CD8-positive, alpha-beta memory T cell (primary cell): ENCODE measurements at regions not wholly inside any gene's neighbourhood (a gene's known extent, or its start where the extent isn't known, plus 50 kb on each side); places are given as distances from the start of the nearest gene placed in this dataset.
"Not testable (repeated sequence)": the region's sequence is repeated elsewhere in the genome, so short reads cannot be mapped to it uniquely, and the experiment has no call there.

ENCODE experiments used
- CTCF ChIA-PET: fragments of 350-600 bp; sonication (Branson Sonifier 250); formaldehyde crosslinking; loops from one replicate; lab custom pipeline; 2021; ENCODE audit warnings: antibody characterized with exemption; lab: Charles Lee
- POLR2A ChIA-PET: fragments of 350-600 bp; sonication (Branson Sonifier 250); formaldehyde crosslinking; loops from one replicate; lab custom pipeline; 2021; ENCODE audit warnings: antibody characterized with exemption; lab: Charles Lee
- DNase-seq, 5 donors: peaks; one replicate each; pipeline versions ENCODE4 v3.0.0 to v3.0.0-alpha.2; 2020 to 2022; ENCODE audit warnings: mixed read lengths in 1 of 5
- H3K27ac ChIP-seq: one replicate; pipeline ENCODE4 v1.7.0; 2013; ENCODE audit warnings: low read depth, mild to moderate bottlenecking, low read length, moderate library complexity
- H3K27me3 ChIP-seq: 2 replicates; pipeline ENCODE4 v1.7.0; 2013; ENCODE audit warnings: low read length, mild to moderate bottlenecking; ENCODE audit not compliant: insufficient read depth, poor library complexity, severe bottlenecking
- H3K36me3 ChIP-seq: 2 replicates; pipeline ENCODE4 v1.7.0; 2013; ENCODE audit warnings: mild to moderate bottlenecking, low read length, moderate library complexity; ENCODE audit not compliant: insufficient read depth
- H3K4me1 ChIP-seq: 2 replicates; pipeline ENCODE4 v1.7.0; 2013; ENCODE audit warnings: mild to moderate bottlenecking, low read length, moderate library complexity; ENCODE audit not compliant: insufficient read depth
- H3K4me3 ChIP-seq: 2 replicates; pipeline ENCODE4 v1.7.0; 2013; ENCODE audit warnings: mild to moderate bottlenecking, low read length
- H3K9me3 ChIP-seq: 2 replicates; pipeline ENCODE4 v1.7.0; 2013; ENCODE audit warnings: mild to moderate bottlenecking, low read length
- H3K27ac Mint-ChIP-seq, 8 donors: one replicate each; pipeline ENCODE4 v1.8.0; 2020 to 2021; ENCODE audit warnings: mixed read lengths in 8 of 8, mild to moderate bottlenecking in 6 of 8, inconsistent platforms in 3 of 8, moderate library complexity in 3 of 8
- H3K27me3 Mint-ChIP-seq, 2 donors: one replicate each; pipeline ENCODE4 v1.8.0; 2020 to 2021; ENCODE audit warnings: mixed read lengths in 2 of 2, mild to moderate bottlenecking in 1 of 2, moderate library complexity in 1 of 2
- H3K36me3 Mint-ChIP-seq, 3 donors: one replicate each; pipeline ENCODE4 v1.8.0; 2020 to 2021; ENCODE audit warnings: mixed read lengths in 3 of 3, inconsistent platforms in 1 of 3, mild to moderate bottlenecking in 1 of 3
- H3K4me1 Mint-ChIP-seq, 3 donors: one replicate each; pipeline ENCODE4 v1.8.0; 2020 to 2021; ENCODE audit warnings: mixed read lengths in 3 of 3, inconsistent platforms in 1 of 3, mild to moderate bottlenecking in 1 of 3
- H3K4me3 Mint-ChIP-seq, 7 donors: one replicate each; pipeline ENCODE4 v1.8.0; 2020 to 2021; ENCODE audit warnings: mixed read lengths in 7 of 7, mild to moderate bottlenecking in 6 of 7, moderate library complexity in 4 of 7, inconsistent platforms in 2 of 7
- H3K9me3 Mint-ChIP-seq, 5 donors: one replicate each; pipeline ENCODE4 v1.8.0; 2020 to 2022; ENCODE audit warnings: mixed read lengths in 5 of 5, mild to moderate bottlenecking in 3 of 5, moderate library complexity in 2 of 5, inconsistent platforms in 1 of 5

DNA sequence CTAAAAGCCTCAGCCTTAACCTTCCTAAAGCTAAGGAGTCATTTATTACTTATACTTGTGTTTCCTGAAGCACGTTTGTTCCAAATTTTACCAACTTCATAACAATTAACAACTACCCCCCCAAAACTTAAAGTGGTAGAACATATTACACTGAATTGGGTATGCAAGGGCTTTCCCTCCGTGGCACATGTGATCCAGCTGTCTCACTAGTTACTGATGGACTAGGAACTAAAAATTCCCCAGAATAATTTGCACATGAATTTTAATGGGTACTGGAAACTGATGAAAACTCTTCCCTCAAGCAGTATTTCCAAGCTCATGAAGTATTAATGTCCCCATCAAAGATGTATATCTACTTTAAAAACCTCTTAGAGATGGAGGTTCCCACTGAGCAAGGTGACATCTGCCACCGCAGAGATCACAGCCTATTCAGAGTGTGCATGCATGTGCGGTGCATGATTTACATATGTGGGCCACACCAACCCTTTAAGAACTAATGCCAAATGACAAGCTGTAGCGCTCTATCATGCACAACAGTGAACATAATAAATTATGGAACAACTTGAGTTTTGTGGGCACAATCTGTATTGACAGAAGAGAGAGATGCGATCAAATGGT lies 139.9 kb upstream of the ADCY1 start:
- no peaks in the 10 kb centered on the region for H3K4me1 ChIP-seq
- no peak overlapping the region for H3K27ac Mint-ChIP-seq
- no peak overlapping the region for H3K4me3 ChIP-seq
- H3K4me1 Mint-ChIP-seq, result no peaks in the 10 kb centered on the region
- H3K9me3 ChIP-seq, result no peaks in the 10 kb centered on the region
- no peaks in the 10 kb centered on the region for H3K36me3 Mint-ChIP-seq
- H3K27ac ChIP-seq, result no peak overlapping the region
- POLR2A ChIA-PET, result no interaction called here
- peaks cover 0 to 2% (median 0%) of the 10 kb centered on the region in 5 donors for H3K9me3 Mint-ChIP-seq
- H3K36me3 ChIP-seq, result no peaks in the 10 kb centered on the region
- CTCF ChIA-PET, result no interaction called here
- no peak overlapping the region for H3K4me3 Mint-ChIP-seq
- peaks cover 16 to 38% of the 10 kb centered on the region in 2 donors for H3K27me3 Mint-ChIP-seq
- no peak for DNase-seq
- no peaks in the 10 kb centered on the region for H3K27me3 ChIP-seq

DNA sequence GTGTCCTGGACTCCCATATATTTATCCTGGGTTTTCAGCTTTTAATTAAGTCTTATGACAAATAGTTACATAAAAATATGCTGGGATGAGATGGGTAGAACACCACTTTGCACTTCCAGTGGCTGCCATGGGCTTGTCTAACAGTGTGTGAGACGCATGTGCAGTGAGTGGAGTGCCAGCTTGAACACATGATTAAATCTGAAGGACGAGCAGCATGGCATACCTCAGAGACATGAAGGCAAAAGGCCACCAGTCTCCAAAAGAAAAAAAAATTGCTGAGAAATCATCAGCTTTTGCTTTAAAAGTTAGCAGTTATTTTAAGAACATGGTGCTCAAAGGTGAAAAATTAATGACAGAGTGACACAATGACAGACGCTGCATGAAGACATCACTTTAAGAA lies 139.0 kb upstream of the ADCY1 start:
- Mint-ChIP-seq H3K9me3 (peaks cover 0 to 2% (median 0%) of the 10 kb centered on the region in 5 donors), H3K4me3 (no peak overlapping the region), H3K4me1 (no peaks in the 10 kb centered on the region), H3K27me3 (peaks cover 16 to 37% of the 10 kb centered on the region in 2 donors), H3K27ac (no peak overlapping the region), H3K36me3 (no peaks in the 10 kb centered on the region)
- Histone ChIP-seq H3K27me3 (no peaks in the 10 kb centered on the region), H3K9me3 (no peaks in the 10 kb centered on the region), H3K36me3 (no peaks in the 10 kb centered on the region), H3K27ac (no peak overlapping the region), H3K4me1 (no peaks in the 10 kb centered on the region), H3K4me3 (no peak overlapping the region)
- POLR2A ChIA-PET, result no interaction called here
- CTCF ChIA-PET, result no interaction called here
- DNase-seq, result no peak

DNA sequence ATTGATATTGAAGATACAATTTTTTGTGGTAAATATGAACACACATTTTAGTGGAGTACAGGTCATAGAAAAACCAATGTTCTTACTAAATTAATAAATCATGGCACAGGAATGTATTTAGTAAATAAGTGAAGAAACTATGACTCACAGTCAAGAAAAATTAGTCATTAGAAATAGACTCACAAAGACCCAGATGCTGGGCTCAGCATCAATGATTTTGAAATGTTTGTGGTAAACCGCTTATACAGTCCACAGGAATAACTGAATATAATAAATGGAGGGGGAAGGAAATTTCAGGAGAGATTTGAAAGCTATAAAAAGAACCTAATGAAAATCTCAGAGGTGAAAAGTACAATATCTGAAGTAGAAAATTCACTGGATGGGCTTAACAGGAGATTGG lies 138.3 kb upstream of the ADCY1 start:
- POLR2A ChIA-PET, result no interaction called here
- no peaks in the 10 kb centered on the region for H3K36me3 Mint-ChIP-seq
- H3K9me3 Mint-ChIP-seq, result peaks cover 0 to 2% (median 0%) of the 10 kb centered on the region in 5 donors
- no peak for DNase-seq
- H3K4me3 Mint-ChIP-seq, result no peak overlapping the region
- CTCF ChIA-PET, result no interaction called here
- Histone ChIP-seq H3K4me3 (no peak overlapping the region), H3K4me1 (no peaks in the 10 kb centered on the region), H3K9me3 (no peaks in the 10 kb centered on the region), H3K36me3 (no peaks in the 10 kb centered on the region), H3K27me3 (no peaks in the 10 kb centered on the region), H3K27ac (no peak overlapping the region)
- peaks cover 18 to 39% of the 10 kb centered on the region in 2 donors for H3K27me3 Mint-ChIP-seq
- no peaks in the 10 kb centered on the region for H3K4me1 Mint-ChIP-seq
- H3K27ac Mint-ChIP-seq, result no peak overlapping the region

DNA sequence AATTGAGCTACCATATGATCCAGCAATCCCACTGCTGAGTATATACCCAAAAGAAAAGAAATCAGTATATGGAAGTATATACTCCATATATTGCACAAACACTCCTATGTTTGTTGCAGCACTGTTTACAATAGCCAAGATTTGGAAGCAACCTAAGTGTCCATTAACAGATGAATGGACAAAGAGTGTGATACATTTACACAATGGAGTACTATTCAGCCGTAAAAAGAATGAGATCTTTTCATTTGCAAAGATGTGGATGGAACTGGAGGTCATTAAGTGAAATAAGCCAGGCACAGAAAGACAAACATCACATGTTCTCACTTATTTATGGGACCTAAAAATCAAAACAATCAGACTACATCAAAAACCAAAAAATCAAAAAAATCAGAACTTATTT lies 133.4 kb upstream of the ADCY1 start:
- CTCF ChIA-PET, H3K27me3 ChIP-seq, POLR2A ChIA-PET, H3K36me3 Mint-ChIP-seq, DNase-seq, H3K4me3 Mint-ChIP-seq, H3K4me3 ChIP-seq, H3K4me1 Mint-ChIP-seq, H3K9me3 ChIP-seq, H3K9me3 Mint-ChIP-seq, H3K27ac Mint-ChIP-seq, H3K4me1 ChIP-seq, H3K36me3 ChIP-seq, H3K27ac ChIP-seq: not testable (repeated sequence)
- peaks cover 17 to 24% of the 10 kb centered on the region in 2 donors for H3K27me3 Mint-ChIP-seq

DNA sequence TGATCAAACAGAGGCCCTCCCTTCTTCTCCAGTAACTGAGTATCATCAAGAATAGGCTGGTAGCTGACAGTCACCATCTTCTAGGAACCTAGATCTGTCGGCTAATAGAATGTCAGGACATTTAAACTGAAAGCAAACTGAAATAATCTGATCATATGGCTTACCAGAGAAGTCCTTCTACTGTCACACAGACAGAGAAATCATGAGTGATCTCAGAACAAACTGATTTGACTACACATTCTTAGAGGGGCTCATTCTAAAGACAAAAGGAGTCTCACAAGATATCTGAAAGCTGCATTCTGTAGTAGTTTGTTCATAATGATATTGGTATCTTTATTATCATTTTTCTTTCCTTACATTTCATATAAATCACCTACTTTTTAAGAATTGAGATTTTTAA lies 130.9 kb upstream of the ADCY1 start:
- H3K36me3 Mint-ChIP-seq, result no peaks in the 10 kb centered on the region
- no peak overlapping the region for H3K27ac Mint-ChIP-seq
- no peak overlapping the region for H3K4me3 Mint-ChIP-seq
- Histone ChIP-seq H3K4me3 (no peak overlapping the region), H3K36me3 (no peaks in the 10 kb centered on the region), H3K9me3 (no peaks in the 10 kb centered on the region), H3K4me1 (no peaks in the 10 kb centered on the region), H3K27me3 (no peaks in the 10 kb centered on the region), H3K27ac (no peak overlapping the region)
- H3K9me3 Mint-ChIP-seq, result no peaks in the 10 kb centered on the region
- no peaks in the 10 kb centered on the region for H3K4me1 Mint-ChIP-seq
- ChIA-PET POLR2A (no interaction called here), CTCF (no interaction called here)
- no peak for DNase-seq
- H3K27me3 Mint-ChIP-seq, result peaks cover 14 to 23% of the 10 kb centered on the region in 2 donors

DNA sequence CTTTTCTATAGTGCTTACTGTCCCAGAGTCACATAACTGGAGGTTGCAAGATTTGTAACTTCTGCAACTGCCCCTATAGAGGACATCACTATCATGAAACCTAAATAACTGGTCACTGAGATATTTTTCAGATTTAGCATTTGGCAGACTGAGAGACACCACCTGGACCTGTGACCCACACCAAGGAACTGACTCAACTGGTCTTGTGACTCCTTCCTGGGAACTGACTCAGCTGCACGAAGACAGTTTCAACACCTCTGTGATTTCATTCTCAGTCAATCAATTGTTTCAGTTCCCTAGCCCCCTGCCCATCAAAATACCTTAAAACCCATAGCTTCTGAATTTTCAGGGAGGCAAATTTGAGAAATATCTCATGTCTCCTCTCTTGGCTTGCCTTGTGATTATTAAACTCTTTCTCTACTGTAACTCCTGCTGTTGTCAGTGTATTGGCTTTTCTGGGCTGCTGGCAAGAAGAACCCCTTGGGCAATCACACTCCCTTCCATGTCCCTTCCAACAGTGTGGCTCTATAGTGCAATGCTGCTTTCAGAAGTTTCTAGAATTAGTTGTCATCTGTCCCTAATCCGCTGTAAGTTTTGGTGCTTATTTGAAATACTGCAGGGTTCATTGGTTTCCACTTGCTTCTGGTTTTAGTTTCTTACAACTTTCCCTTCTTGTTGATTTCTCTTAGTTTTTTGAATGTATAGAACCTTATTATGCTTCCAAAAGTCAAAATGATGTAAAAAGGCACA lies 127.8 kb upstream of the ADCY1 start:
- H3K9me3 Mint-ChIP-seq, result no peaks in the 10 kb centered on the region
- CTCF ChIA-PET, result no interaction called here
- H3K27me3 Mint-ChIP-seq, result peaks cover 3 to 16% of the 10 kb centered on the region in 2 donors
- H3K36me3 Mint-ChIP-seq, result no peaks in the 10 kb centered on the region
- no peak for DNase-seq
- Histone ChIP-seq H3K27ac (no peak overlapping the region), H3K36me3 (no peaks in the 10 kb centered on the region), H3K27me3 (no peaks in the 10 kb centered on the region), H3K4me3 (no peak overlapping the region), H3K9me3 (no peaks in the 10 kb centered on the region), H3K4me1 (no peaks in the 10 kb centered on the region)
- no peak overlapping the region for H3K27ac Mint-ChIP-seq
- POLR2A ChIA-PET, result no interaction called here
- no peak overlapping the region for H3K4me3 Mint-ChIP-seq
- H3K4me1 Mint-ChIP-seq, result no peaks in the 10 kb centered on the region

DNA sequence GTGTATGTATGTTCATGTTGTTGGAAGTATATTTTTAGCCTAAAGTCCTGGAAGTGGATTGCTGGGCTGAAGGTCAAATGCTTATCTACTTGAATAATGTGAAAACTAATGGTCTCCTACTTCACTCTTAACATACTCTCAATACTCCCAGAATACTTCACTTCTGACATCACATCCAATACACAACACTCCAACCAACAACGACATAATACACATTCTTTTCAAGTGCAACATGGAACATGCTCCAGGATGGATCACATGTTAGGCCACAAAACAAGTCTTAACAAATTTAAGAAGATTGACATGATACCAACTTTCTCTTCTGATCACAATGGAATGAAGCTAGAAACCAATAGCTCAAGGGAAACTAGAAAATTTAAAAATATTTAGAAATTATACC lies 126.9 kb upstream of the ADCY1 start:
- H3K36me3 Mint-ChIP-seq, result no peaks in the 10 kb centered on the region

DNA sequence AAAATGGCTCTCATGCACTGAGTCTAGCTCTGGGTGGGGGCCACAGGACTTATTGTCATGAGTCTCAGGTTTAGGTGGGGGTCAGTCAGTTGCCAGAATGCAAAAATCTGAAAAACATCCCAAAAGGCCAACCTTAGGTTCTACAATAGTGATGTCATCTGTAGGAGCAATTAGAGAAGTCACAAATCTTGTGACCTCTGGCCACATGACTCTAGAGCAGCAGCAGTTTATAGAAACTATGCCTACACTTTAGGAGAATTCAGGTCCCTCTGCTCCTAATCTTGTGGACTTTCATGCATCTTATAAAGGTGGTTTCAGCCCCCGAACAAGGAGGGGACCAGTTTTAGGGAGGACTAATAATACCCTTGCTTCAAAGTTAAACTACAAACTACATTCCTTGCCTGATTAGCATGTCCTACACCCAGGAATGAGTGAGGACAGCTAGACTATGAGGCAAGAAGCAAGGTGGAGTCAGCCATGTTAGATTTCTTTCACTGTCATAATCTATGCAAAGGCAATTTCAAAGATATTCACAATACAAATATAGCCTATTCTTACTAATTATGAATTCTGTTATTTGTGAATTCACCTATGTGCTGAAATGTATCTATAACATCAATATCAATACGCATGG lies 123.5 kb upstream of the ADCY1 start:
- Mint-ChIP-seq H3K4me3 (no peak overlapping the region), H3K9me3 (no peaks in the 10 kb centered on the region)

More for the DNA sequence above, 126.9 kb upstream of the ADCY1 start:
- no peaks in the 10 kb centered on the region for H3K9me3 ChIP-seq
- no peak overlapping the region for H3K4me3 ChIP-seq
- H3K36me3 ChIP-seq, result no peaks in the 10 kb centered on the region
- H3K4me1 ChIP-seq, result no peaks in the 10 kb centered on the region
- no peak for DNase-seq
- no peak overlapping the region for H3K27ac ChIP-seq
- Mint-ChIP-seq H3K27me3 (peaks cover 3 to 21% of the 10 kb centered on the region in 2 donors), H3K9me3 (no peaks in the 10 kb centered on the region), H3K4me3 (no peak overlapping the region), H3K27ac (no peak overlapping the region), H3K4me1 (no peaks in the 10 kb centered on the region)
- ChIA-PET POLR2A (no interaction called here), CTCF (no interaction called here)
- H3K27me3 ChIP-seq, result no peaks in the 10 kb centered on the region

More for the DNA sequence above, 123.5 kb upstream of the ADCY1 start:
- H3K36me3 Mint-ChIP-seq, result no peaks in the 10 kb centered on the region
- H3K4me3 ChIP-seq, result no peak overlapping the region
- H3K27ac Mint-ChIP-seq, result no peak overlapping the region
- H3K27ac ChIP-seq, result no peak overlapping the region
- no peaks in the 10 kb centered on the region for H3K4me1 ChIP-seq
- no peak for DNase-seq
- H3K36me3 ChIP-seq, result no peaks in the 10 kb centered on the region
- no peaks in the 10 kb centered on the region for H3K4me1 Mint-ChIP-seq
- peaks cover 7 to 35% of the 10 kb centered on the region in 2 donors for H3K27me3 Mint-ChIP-seq
- ChIA-PET POLR2A (no interaction called here), CTCF (no interaction called here)
- H3K27me3 ChIP-seq, result no peaks in the 10 kb centered on the region
- no peaks in the 10 kb centered on the region for H3K9me3 ChIP-seq
